PC-3 (cell line): ENCODE measurements at regions not wholly inside any gene's neighbourhood (a gene's known extent, or its start where the extent isn't known, plus 50 kb on each side); places are given as distances from the start of the nearest gene placed in this dataset.

ENCODE experiments used
- CTCF ChIP-seq: fragments of 300-600 bp; sonication (generic); conservative IDR thresholded peaks from 2 replicates; pipeline ENCODE4 v1.5.1; 2017; ENCODE audit warnings: antibody characterized with exemption, low read depth, mild to moderate bottlenecking, low read length
- EZH2 ChIP-seq: fragments of 300-600 bp; sonication (generic); IDR thresholded peaks from one replicate; pipeline ENCODE4 v1.6.1; 2017; ENCODE audit warnings: antibody characterized with exemption, mild to moderate bottlenecking, low read length; ENCODE audit not compliant: unreplicated experiment
- EZH2phosphoT487 ChIP-seq: fragments of 300-600 bp; sonication (generic); IDR thresholded peaks from 2 replicates; pipeline ENCODE4 v1.6.1; 2018; ENCODE audit warnings: mild to moderate bottlenecking, antibody characterized with exemption, low read length, borderline replicate concordance

GRCh38 chr17:6274310-6274709, 160.6 kb downstream of the AIPL1 start:
- TF ChIP-seq CTCF (no peak), EZH2phosphoT487 (no peak), EZH2 (no peak)
